GM12892 (cell line): ENCODE measurements at regions not wholly inside any gene's neighbourhood (a gene's known extent, or its start where the extent isn't known, plus 50 kb on each side); places are given as distances from the start of the nearest gene placed in this dataset.
"Not testable (repeated sequence)": the region's sequence is repeated elsewhere in the genome, so short reads cannot be mapped to it uniquely, and the experiment has no call there.

ENCODE experiments used
- DNase-seq: peaks from one replicate; pipeline ENCODE4 v3.0.0; 2011; ENCODE audit not compliant: insufficient read length
- FAIRE-seq: peaks from 2 replicates; lab custom pipeline; 2011; peaks lifted over from hg19 to GRCh38; lab: Jason Lieb, UNC
- POLR2A ChIP-seq: IDR thresholded peaks from 2 replicates; pipeline ENCODE4 v1.6.1; 2011; ENCODE audit warnings: low read depth, low read length, control low read depth
- POLR2AphosphoS5 ChIP-seq: IDR thresholded peaks from 2 replicates; pipeline ENCODE4 v1.6.1; 2011; ENCODE audit warnings: low read depth, low read length, control low read depth
- TAF1 ChIP-seq: IDR thresholded peaks from 2 replicates; pipeline ENCODE4 v1.6.1; 2011; ENCODE audit warnings: low read depth, mild to moderate bottlenecking, control low read depth, low read length, borderline replicate concordance

- DNase-seq, result not testable (repeated sequence)
Observed at GRCh38 chr15:84094720-84095119, 140.9 kb upstream of the GOLGA6L4 start.

GRCh38 chr15:84097053-84097452, 138.5 kb upstream of the GOLGA6L4 start:
- FAIRE-seq, DNase-seq: not testable (repeated sequence)

More at GRCh38 chr15:84094720-84095119, 140.9 kb upstream of the GOLGA6L4 start:
- peak; percentile 80 for FAIRE-seq

DNA sequence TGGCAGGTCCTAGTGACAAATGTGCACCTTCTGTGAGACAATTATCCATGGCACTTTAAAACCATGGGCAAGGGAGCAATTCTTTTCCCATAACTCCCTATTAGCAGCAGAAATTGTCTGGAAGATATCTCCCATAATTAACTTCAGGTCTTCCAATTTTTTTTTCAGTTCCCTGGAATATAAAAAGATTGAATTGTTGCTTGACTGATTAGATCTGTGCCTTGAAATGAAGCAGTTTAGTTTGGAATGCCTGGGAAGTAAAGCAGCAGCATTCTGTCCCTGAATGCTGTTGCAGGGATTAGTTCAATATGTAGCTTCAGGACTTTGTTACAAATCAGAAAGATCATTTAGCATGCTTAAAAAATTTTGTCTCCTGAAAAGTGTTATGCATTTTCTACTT, 137.0 kb upstream of the GOLGA6L4 start:
- DNase-seq, result no peak
- TF ChIP-seq POLR2AphosphoS5, result no peak
- no peak for TF ChIP-seq TAF1
- TF ChIP-seq POLR2A, result no peak
- FAIRE-seq, result no peak

GRCh38 chr15:84099181-84099580, 136.4 kb upstream of the GOLGA6L4 start:
- FAIRE-seq, result peak; percentile 66
- DNase-seq, result no peak
- TF ChIP-seq POLR2AphosphoS5, result no peak
- TF ChIP-seq POLR2A, result no peak
- TF ChIP-seq TAF1, result no peak

DNA sequence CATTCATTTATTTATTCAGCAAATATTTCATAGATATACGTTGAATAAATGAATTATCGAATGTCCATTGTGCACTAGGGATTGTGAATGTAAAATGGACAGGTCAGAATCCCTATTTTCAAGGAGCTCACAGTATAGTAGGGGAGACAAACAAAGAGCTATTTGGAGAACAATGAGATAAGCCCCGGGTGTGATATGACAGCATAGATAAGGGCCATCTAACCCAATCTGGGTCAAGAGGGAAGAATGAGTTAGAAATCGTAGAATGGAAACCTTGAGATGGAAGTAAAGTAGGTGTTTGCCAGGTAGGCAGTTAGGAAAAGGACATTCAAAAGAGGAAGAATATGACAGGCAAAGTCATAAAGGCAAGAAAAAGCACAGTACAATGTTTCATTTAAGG, 132.2 kb upstream of the GOLGA6L4 start:
- DNase-seq, result no peak
- no peak for FAIRE-seq
- no peak for TF ChIP-seq POLR2A
- no peak for TF ChIP-seq TAF1
- TF ChIP-seq POLR2AphosphoS5, result no peak

DNA sequence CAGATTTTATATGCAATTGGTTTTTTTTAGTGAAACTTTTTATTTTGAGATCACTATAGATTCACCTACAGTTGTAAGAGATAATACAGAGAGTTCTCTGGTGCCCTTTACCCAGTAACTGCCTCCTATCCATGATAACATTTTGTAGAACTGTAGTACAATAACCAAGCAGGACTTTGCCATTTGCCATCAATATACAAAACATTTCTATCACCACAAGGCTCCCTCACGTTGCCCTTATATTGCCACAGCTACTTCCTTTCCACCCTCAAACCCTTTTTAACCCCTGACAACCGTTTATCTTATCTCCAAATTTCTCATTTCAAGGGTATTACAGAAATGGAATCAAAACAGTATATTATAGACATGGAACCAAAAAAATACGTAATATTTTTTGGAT, 130.7 kb upstream of the GOLGA6L4 start:
- DNase-seq, result no peak
- no peak for TF ChIP-seq TAF1
- no peak for TF ChIP-seq POLR2AphosphoS5
- TF ChIP-seq POLR2A, result no peak
- FAIRE-seq, result no peak

DNA sequence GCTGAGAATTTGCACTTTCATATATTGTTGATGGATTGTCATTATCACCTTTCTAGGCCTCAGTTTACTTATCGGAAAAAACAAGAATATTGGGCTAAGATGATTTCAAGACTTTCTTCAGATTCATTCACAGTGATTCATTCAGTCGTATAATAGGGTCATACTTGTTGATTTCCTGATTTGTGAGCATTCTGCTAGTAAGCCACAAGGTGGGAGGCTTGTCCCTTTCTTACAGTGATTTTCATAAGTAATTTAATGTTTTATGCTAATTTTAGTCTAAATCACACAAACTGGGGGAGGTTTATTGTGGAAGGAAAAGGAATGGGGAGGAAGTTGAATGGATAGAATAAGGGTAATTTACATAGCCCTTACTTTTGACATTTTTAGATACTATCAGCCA, 126.8 kb upstream of the GOLGA6L4 start:
- TF ChIP-seq TAF1 (no peak), POLR2A (no peak), POLR2AphosphoS5 (no peak)
- peak; percentile 38 for FAIRE-seq

GRCh38 chr15:84111575-84111974, 124.0 kb upstream of the GOLGA6L4 start:
- no peak for DNase-seq
- TF ChIP-seq TAF1 (no peak), POLR2A (no peak), POLR2AphosphoS5 (no peak)
- FAIRE-seq, result no peak

More for the DNA sequence above, 126.8 kb upstream of the GOLGA6L4 start:
- no peak for DNase-seq

- no peak for TF ChIP-seq POLR2AphosphoS5
- no peak for TF ChIP-seq TAF1
- no peak for TF ChIP-seq POLR2A
- DNase-seq, result no peak
- FAIRE-seq, result no peak
Observed at GRCh38 chr15:84112025-84112424, 123.5 kb upstream of the GOLGA6L4 start.

GRCh38 chr15:84113919-84114318, 121.7 kb upstream of the GOLGA6L4 start:
- TF ChIP-seq POLR2AphosphoS5, result no peak
- DNase-seq (no peak), FAIRE-seq (no peak)

DNA sequence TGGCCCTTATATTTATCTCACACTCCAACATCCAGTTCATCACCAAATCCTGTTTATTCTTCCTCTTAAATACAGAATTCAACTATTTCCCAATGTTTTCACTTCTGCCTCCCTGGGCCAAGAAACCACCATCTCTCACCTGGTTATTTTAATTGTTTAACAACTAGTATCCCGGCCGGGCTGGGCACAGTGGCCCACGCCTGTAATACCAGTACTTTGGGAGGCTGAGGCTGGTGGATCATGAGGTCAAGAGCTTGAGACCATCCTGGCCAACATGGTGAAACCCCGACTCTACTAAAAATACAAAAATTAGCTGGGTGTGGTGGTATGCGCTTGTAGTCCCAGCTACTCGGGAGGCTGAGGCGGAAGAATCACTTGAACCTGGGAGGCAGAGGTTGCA, 120.9 kb upstream of the GOLGA6L4 start:
- FAIRE-seq, DNase-seq: not testable (repeated sequence)

- DNase-seq, result not testable (repeated sequence)
Observed at GRCh38 chr15:84119351-84119750, 116.2 kb upstream of the GOLGA6L4 start.

GRCh38 chr15:84120903-84121302, 114.7 kb upstream of the GOLGA6L4 start:
- FAIRE-seq, DNase-seq: not testable (repeated sequence)

More at GRCh38 chr15:84119351-84119750, 116.2 kb upstream of the GOLGA6L4 start:
- not testable (repeated sequence) for FAIRE-seq

- FAIRE-seq, DNase-seq: not testable (repeated sequence)
Observed at GRCh38 chr15:84128706-84129105, 106.9 kb upstream of the GOLGA6L4 start.

- not testable (repeated sequence) for FAIRE-seq
Observed at GRCh38 chr15:84130098-84130831, 105.3 kb upstream of the GOLGA6L4 start.

GRCh38 chr15:84135931-84136456, 99.6 kb upstream of the GOLGA6L4 start:
- not testable (repeated sequence) for DNase-seq, FAIRE-seq

More at GRCh38 chr15:84130098-84130831, 105.3 kb upstream of the GOLGA6L4 start:
- DNase-seq, result not testable (repeated sequence)
